ENCODE measurements at regions not wholly inside any gene's neighbourhood (a gene's known extent, or its start where the extent isn't known, plus 50 kb on each side); places are given as distances from the start of the nearest gene placed in this dataset.

DNA sequence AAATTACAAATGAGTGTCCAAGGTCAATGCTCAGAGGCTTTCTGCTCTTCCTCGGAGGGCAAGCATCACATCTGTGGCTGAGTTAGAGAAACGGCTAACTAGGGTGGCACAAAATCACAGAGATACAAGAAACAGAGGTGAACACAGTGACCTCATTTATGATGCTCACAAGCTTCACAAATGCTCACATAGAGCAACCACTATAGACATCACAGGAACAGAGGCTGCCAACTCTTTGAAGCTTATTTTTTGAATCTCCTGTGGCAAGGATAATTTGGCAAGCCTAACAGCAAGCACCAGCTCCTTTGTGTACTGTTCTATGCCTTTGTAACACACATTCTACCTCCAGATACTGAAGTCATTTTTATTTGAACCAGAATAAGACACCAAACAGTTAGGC is 416.5 kb upstream of the DDI1 start:
- 45% methylated on average over 2 of the region's 2 CpGs for WGBS
- DNase-seq (ENCODE audit: low spot score): no peak
- TF ChIP-seq EGR1 (IDR thresholded peaks at IDR 0.05; ENCODE audit: low read depth in 2 of 2) (no peak), GABPA (IDR thresholded peaks at IDR 0.05 in 1 of 2, conservative IDR thresholded peaks at IDR 0.05 in 1 of 2) (no peak)
- H3K4me1 ChIP-seq (ENCODE audit: control insufficient read depth in 4 of 4, insufficient read depth in 4 of 4, low read length in 3 of 4): no peaks in the 10 kb centered on the region
- H3K27ac ChIP-seq (ENCODE audit: low read depth in 1 of 2, low read length in 2 of 2): no peak overlapping the region
- H3K36me3 ChIP-seq (ENCODE audit: control insufficient read depth in 4 of 4, insufficient read depth in 3 of 4, low read depth in 1 of 4, low read length in 3 of 4): no peaks in the 10 kb centered on the region
- H3K27me3 ChIP-seq (ENCODE audit: control insufficient read depth in 4 of 4, insufficient read depth in 4 of 4, low read length in 3 of 4): peaks cover 0 to 5% (median 0%) of the 10 kb centered on the region in 4 donors
- H3K4me3 ChIP-seq (ENCODE audit: low read depth in 1 of 3, low read length in 3 of 3): no peak overlapping the region
- no peaks in the 10 kb centered on the region for H3K9me3 ChIP-seq (ENCODE audit: control insufficient read depth in 4 of 4, low read length in 3 of 4)
- H3K9ac ChIP-seq (ENCODE audit: low read depth in 1 of 2, low read length in 2 of 2): no peak overlapping the region

DNA sequence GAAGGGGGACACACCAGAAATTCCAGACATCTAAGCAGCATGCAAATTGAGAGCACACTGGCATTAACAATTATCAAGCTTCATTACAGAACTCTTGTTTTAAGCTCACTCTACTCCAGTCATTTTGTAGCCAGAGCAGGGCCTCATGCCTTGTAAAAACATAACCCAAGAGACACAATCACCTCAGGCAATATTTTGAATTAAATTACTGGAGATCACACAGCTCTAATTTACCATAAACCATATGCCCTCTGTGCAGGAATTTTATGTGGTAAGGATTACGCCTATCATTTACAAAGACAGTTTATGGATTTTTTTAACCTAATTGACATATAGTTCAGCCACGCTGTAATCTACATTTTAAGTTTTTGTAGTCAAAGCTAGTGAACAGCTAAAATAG is 414.1 kb upstream of the DDI1 start:
- H3K27me3 ChIP-seq (ENCODE audit: control insufficient read depth in 4 of 4, insufficient read depth in 4 of 4, low read length in 3 of 4): peaks cover 0 to 5% (median 0%) of the 10 kb centered on the region in 4 donors
- no peaks in the 10 kb centered on the region for H3K4me1 ChIP-seq (ENCODE audit: control insufficient read depth in 4 of 4, insufficient read depth in 4 of 4, low read length in 3 of 4)
- DNase-seq (ENCODE audit: low spot score): no peak
- no peaks in the 10 kb centered on the region for H3K9me3 ChIP-seq (ENCODE audit: control insufficient read depth in 4 of 4, low read length in 3 of 4)
- H3K36me3 ChIP-seq (ENCODE audit: control insufficient read depth in 4 of 4, insufficient read depth in 3 of 4, low read depth in 1 of 4, low read length in 3 of 4): no peaks in the 10 kb centered on the region
- 80% methylated on average over 2 of the region's 2 CpGs for WGBS
- H3K9ac ChIP-seq (ENCODE audit: low read depth in 1 of 2, low read length in 2 of 2): no peak overlapping the region
- no peak overlapping the region for H3K27ac ChIP-seq (ENCODE audit: low read depth in 1 of 2, low read length in 2 of 2)
- TF ChIP-seq YY1 (IDR thresholded peaks at IDR 0.05) (no peak), EGR1 (IDR thresholded peaks at IDR 0.05; ENCODE audit: low read depth in 2 of 2) (no peak), JUND (IDR thresholded peaks at IDR 0.05) (no peak), HNF4G (IDR thresholded peaks at IDR 0.05) (no peak), FOXA1 (IDR thresholded peaks at IDR 0.05) (no peak), GABPA (IDR thresholded peaks at IDR 0.05 in 1 of 2, conservative IDR thresholded peaks at IDR 0.05 in 1 of 2) (no peak), NR2F2 (IDR thresholded peaks at IDR 0.05) (no peak), HNF4A (conservative IDR thresholded peaks at IDR 0.05) (no peak), TAF1 (conservative IDR thresholded peaks at IDR 0.05) (no peak), MAX (IDR thresholded peaks at IDR 0.05) (no peak), REST (IDR thresholded peaks at IDR 0.05) (no peak), ZBTB33 (IDR thresholded peaks at IDR 0.05) (no peak), RXRA (IDR thresholded peaks at IDR 0.05) (no peak), RAD21 (IDR thresholded peaks at IDR 0.05) (no peak), FOXA2 (IDR thresholded peaks at IDR 0.05) (no peak), SP1 (IDR thresholded peaks at IDR 0.05) (no peak)
- TF ChIP-seq, protein P1, sequence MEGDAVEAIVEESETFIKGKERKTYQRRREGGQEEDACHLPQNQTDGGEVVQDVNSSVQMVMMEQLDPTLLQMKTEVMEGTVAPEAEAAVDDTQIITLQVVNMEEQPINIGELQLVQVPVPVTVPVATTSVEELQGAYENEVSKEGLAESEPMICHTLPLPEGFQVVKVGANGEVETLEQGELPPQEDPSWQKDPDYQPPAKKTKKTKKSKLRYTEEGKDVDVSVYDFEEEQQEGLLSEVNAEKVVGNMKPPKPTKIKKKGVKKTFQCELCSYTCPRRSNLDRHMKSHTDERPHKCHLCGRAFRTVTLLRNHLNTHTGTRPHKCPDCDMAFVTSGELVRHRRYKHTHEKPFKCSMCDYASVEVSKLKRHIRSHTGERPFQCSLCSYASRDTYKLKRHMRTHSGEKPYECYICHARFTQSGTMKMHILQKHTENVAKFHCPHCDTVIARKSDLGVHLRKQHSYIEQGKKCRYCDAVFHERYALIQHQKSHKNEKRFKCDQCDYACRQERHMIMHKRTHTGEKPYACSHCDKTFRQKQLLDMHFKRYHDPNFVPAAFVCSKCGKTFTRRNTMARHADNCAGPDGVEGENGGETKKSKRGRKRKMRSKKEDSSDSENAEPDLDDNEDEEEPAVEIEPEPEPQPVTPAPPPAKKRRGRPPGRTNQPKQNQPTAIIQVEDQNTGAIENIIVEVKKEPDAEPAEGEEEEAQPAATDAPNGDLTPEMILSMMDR (IDR thresholded peaks at IDR 0.05; ENCODE audit: low read depth, low read length, missing input control): no peak
- TF ChIP-seq, protein P2, sequence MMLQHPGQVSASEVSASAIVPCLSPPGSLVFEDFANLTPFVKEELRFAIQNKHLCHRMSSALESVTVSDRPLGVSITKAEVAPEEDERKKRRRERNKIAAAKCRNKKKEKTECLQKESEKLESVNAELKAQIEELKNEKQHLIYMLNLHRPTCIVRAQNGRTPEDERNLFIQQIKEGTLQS (IDR thresholded peaks at IDR 0.05): no peak
- H3K4me3 ChIP-seq (ENCODE audit: low read depth in 1 of 3, low read length in 3 of 3): no peak overlapping the region

Data from liver (tissue), 8 donors.